Suppressor macrophage (primary cell): ENCODE measurements at regions not wholly inside any gene's neighbourhood (a gene's known extent, or its start where the extent isn't known, plus 50 kb on each side); places are given as distances from the start of the nearest gene placed in this dataset.
"Not testable (repeated sequence)": the region's sequence is repeated elsewhere in the genome, so short reads cannot be mapped to it uniquely, and the experiment has no call there.

ENCODE experiments used
- DNase-seq, 4 experiments: peaks; one replicate each; pipeline ENCODE4 v3.0.0-alpha.2; 2020 to 2022

GRCh38 chr9:2243666-2244555 lies 228.8 kb downstream of the SMARCA2 start:
- DNase-seq, result no peak

- DNase-seq, result no peak
Observed at GRCh38 chr9:2247340-2247739, 232.2 kb downstream of the SMARCA2 start.

- no peak for DNase-seq
Observed at GRCh38 chr9:2248768-2249265, 233.7 kb downstream of the SMARCA2 start.

- no peak for DNase-seq
Observed at GRCh38 chr9:2253636-2254580, 238.8 kb downstream of the SMARCA2 start.

GRCh38 chr9:2255128-2255527 lies 240.0 kb downstream of the SMARCA2 start:
- DNase-seq, result no peak

GRCh38 chr9:2257248-2257929 lies 242.2 kb downstream of the SMARCA2 start:
- DNase-seq, result no peak

- no peak for DNase-seq
Observed at GRCh38 chr9:2260417-2261306, 245.5 kb downstream of the SMARCA2 start.

GRCh38 chr9:2261421-2262103 lies 246.4 kb downstream of the SMARCA2 start:
- no peak for DNase-seq

- DNase-seq, result no peak
Observed at GRCh38 chr9:2262386-2263071, 247.4 kb downstream of the SMARCA2 start.

- DNase-seq, result no peak
Observed at GRCh38 chr9:2263111-2263510, 248.0 kb downstream of the SMARCA2 start.

- peak in 3 of 4 experiments; percentile 36 to 69 (median 63) for DNase-seq
Observed at GRCh38 chr9:2263665-2264064, 248.5 kb downstream of the SMARCA2 start.

GRCh38 chr9:2264081-2264480 lies 248.9 kb downstream of the SMARCA2 start:
- DNase-seq, result no peak

- DNase-seq, result no peak
Observed at GRCh38 chr9:2267181-2267745, 252.1 kb downstream of the SMARCA2 start.

- no peak for DNase-seq
Observed at GRCh38 chr9:2269778-2270177, 254.6 kb downstream of the SMARCA2 start.

- DNase-seq, result peak; percentile 23 to 56 (median 29)
Observed at GRCh38 chr9:2270565-2270964, 255.4 kb downstream of the SMARCA2 start.

GRCh38 chr9:2271426-2271825 lies 256.3 kb downstream of the SMARCA2 start:
- peak; percentile 47 to 75 (median 69) for DNase-seq

- DNase-seq, result no peak
Observed at GRCh38 chr9:2274762-2275161, 259.6 kb downstream of the SMARCA2 start.

- no peak for DNase-seq
Observed at GRCh38 chr9:2276296-2276695, 261.1 kb downstream of the SMARCA2 start.

GRCh38 chr9:2277133-2277532 lies 262.0 kb downstream of the SMARCA2 start:
- DNase-seq, result not testable (repeated sequence)

- not testable (repeated sequence) for DNase-seq
Observed at GRCh38 chr9:2277644-2278043, 262.5 kb downstream of the SMARCA2 start.
